HEK293 (cell line): ENCODE measurements at regions not wholly inside any gene's neighbourhood (a gene's known extent, or its start where the extent isn't known, plus 50 kb on each side); places are given as distances from the start of the nearest gene placed in this dataset.

Source experiments
- CTCF ChIP-seq: fragments of 450-650 bp; formaldehyde crosslinking; IDR thresholded peaks from 2 replicates; pipeline ENCODE4 v1.5.1; 2016; ENCODE audit warnings: missing biosample characterization, missing genetic modification characterization
- KLF8 ChIP-seq: fragments of 450-650 bp; formaldehyde crosslinking; IDR thresholded peaks from 2 replicates; pipeline ENCODE4 v1.5.1; 2016; ENCODE audit warnings: missing biosample characterization, missing genetic modification characterization
- KLF9 ChIP-seq: fragments of 450-650 bp; formaldehyde crosslinking; IDR thresholded peaks from 2 replicates; pipeline ENCODE4 v1.5.1; 2016; ENCODE audit warnings: missing biosample characterization, missing genetic modification characterization, low read depth
- ZBTB7A ChIP-seq: fragments of 450-650 bp; formaldehyde crosslinking; IDR thresholded peaks from 2 replicates; pipeline ENCODE4 v1.5.1; 2016; ENCODE audit warnings: low read depth, missing biosample characterization, missing genetic modification characterization
- ZEB2 ChIP-seq: fragments of 450-650 bp; formaldehyde crosslinking; IDR thresholded peaks from 2 replicates; pipeline ENCODE4 v1.5.1; 2016; ENCODE audit warnings: missing biosample characterization, missing genetic modification characterization
- ZNF341 ChIP-seq: fragments of 450-650 bp; formaldehyde crosslinking; IDR thresholded peaks from 2 replicates; pipeline ENCODE4; 2016; ENCODE audit warnings: low read depth, missing biosample characterization, missing genetic modification characterization
- ZNF501 ChIP-seq: fragments of 450-650 bp; formaldehyde crosslinking; IDR thresholded peaks from 2 replicates; pipeline ENCODE4 v1.5.1; 2016; ENCODE audit warnings: missing biosample characterization, missing genetic modification characterization
- ZNF510 ChIP-seq: fragments of 450-650 bp; formaldehyde crosslinking; IDR thresholded peaks from 2 replicates; pipeline ENCODE4 v1.5.1; 2018; ENCODE audit warnings: mild to moderate bottlenecking, missing genetic modification characterization, missing biosample characterization; ENCODE audit not compliant: insufficient replicate concordance

GRCh38 chr18:24831081-24831480, 370.6 kb downstream of the HRH4 start:
- no peak for TF ChIP-seq ZNF341 (tag by site-specific recombination)
- TF ChIP-seq ZNF501 (tag by site-specific recombination): no peak
- no peak for TF ChIP-seq CTCF (tag by site-specific recombination)
- no peak for TF ChIP-seq KLF9 (tag by site-specific recombination)
- no peak for TF ChIP-seq KLF8 (tag by site-specific recombination)
- TF ChIP-seq ZEB2: no peak
- no peak for TF ChIP-seq ZNF510 (tag by site-specific recombination)
- no peak for TF ChIP-seq ZBTB7A (tag by site-specific recombination)
